ENCODE measurements at regions not wholly inside any gene's neighbourhood (a gene's known extent, or its start where the extent isn't known, plus 50 kb on each side); places are given as distances from the start of the nearest gene placed in this dataset.

DNA sequence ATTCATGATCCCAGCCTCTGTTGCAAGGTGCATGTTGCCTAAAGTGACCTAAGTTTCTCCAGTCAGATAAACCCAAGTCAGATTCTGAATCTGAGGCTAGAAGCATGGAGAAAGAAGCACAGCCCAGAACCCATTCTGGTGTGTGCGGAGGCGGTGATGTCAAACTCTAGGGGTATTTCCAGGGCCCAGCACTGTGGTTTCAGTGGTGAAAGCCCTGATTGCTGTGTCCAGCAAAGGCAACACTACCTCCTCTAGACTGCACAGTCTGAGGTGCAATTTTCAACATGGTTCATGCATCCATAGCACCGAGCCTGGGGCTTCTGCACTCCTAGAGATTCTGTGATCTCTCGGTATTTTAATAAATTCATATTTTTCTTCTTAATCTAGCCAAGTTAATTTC, 264.8 kb upstream of the KLHL29 start:
- TF ChIP-seq, protein P1, sequence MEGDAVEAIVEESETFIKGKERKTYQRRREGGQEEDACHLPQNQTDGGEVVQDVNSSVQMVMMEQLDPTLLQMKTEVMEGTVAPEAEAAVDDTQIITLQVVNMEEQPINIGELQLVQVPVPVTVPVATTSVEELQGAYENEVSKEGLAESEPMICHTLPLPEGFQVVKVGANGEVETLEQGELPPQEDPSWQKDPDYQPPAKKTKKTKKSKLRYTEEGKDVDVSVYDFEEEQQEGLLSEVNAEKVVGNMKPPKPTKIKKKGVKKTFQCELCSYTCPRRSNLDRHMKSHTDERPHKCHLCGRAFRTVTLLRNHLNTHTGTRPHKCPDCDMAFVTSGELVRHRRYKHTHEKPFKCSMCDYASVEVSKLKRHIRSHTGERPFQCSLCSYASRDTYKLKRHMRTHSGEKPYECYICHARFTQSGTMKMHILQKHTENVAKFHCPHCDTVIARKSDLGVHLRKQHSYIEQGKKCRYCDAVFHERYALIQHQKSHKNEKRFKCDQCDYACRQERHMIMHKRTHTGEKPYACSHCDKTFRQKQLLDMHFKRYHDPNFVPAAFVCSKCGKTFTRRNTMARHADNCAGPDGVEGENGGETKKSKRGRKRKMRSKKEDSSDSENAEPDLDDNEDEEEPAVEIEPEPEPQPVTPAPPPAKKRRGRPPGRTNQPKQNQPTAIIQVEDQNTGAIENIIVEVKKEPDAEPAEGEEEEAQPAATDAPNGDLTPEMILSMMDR (IDR thresholded peaks at IDR 0.05 in 2 of 3, conservative IDR thresholded peaks at IDR 0.05 in 1 of 3; ENCODE audit: borderline replicate concordance in 1 of 3, insufficient read depth in 1 of 3, low read depth in 2 of 3, low read length in 2 of 3), result no peak
- TF ChIP-seq POLR2AphosphoS5 (IDR thresholded peaks at IDR 0.05; ENCODE audit: low read depth, low read length), result no peak
- no peak for TF ChIP-seq REST (IDR thresholded peaks at IDR 0.05; ENCODE audit: low read depth)
- no peak for TF ChIP-seq MAX (IDR thresholded peaks at IDR 0.05)
- no peak for TF ChIP-seq ELF1 (IDR thresholded peaks at IDR 0.05; ENCODE audit: borderline replicate concordance, low read depth)
